Sigmoid colon (tissue), 6 donors: ENCODE measurements at regions not wholly inside any gene's neighbourhood (a gene's known extent, or its start where the extent isn't known, plus 50 kb on each side); places are given as distances from the start of the nearest gene placed in this dataset.

ENCODE experiments used
- DNase-seq: peaks from one replicate; pipeline ENCODE4 v3.0.0-alpha.2; 2019
- H3K27ac ChIP-seq, 4 donors: fragments of 200-600 bp; sonication (generic); one replicate each; pipeline ENCODE4 v1.5.1; 2016 to 2019; ENCODE audit warnings: mild to moderate bottlenecking in 1 of 4
- H3K27me3 ChIP-seq, 3 donors: fragments of 200-600 bp; sonication (generic); one replicate each; pipeline ENCODE4 v1.5.1; 2019; ENCODE audit warnings: mild to moderate bottlenecking in 1 of 3
- H3K36me3 ChIP-seq, 4 donors: fragments of 200-600 bp; sonication (generic); one replicate each; pipeline ENCODE4 v1.5.1; 2016 to 2019
- H3K4me1 ChIP-seq, 4 donors: fragments of 200-600 bp; sonication (generic); one replicate each; pipeline ENCODE4 v1.5.1; 2017 to 2019
- H3K4me3 ChIP-seq, 4 donors: fragments of 200-600 bp; sonication (generic); one replicate each; pipeline ENCODE4 v1.5.1; 2017 to 2019; ENCODE audit warnings: mild to moderate bottlenecking in 2 of 4, moderate library complexity in 1 of 4
- H3K9me3 ChIP-seq, 4 donors: fragments of 200-600 bp in 3 of 4; sonication (generic) in 3 of 4; one replicate each; pipeline versions ENCODE4 v1.5.1 to v1.6.1; 2013 to 2019
- EP300 ChIP-seq, 4 donors: sonication (generic); formaldehyde crosslinking; IDR thresholded peaks; one replicate each; pipeline ENCODE4 v1.6.1; 2017; ENCODE audit warnings: antibody characterized with exemption in 4 of 4
- POLR2A ChIP-seq, 2 donors: fragments of 450-650 bp; IDR thresholded peaks; one replicate each; pipeline ENCODE4 v1.6.1; 2016; ENCODE audit warnings: antibody characterized with exemption in 2 of 2, mild to moderate bottlenecking in 2 of 2, moderate library complexity in 2 of 2
- POLR2AphosphoS5 ChIP-seq, 4 donors: sonication (generic); formaldehyde crosslinking; IDR thresholded peaks; one replicate each; pipeline ENCODE4 v1.6.1; 2017; ENCODE audit warnings: antibody characterized with exemption in 4 of 4
- WGBS, 2 donors: extraction: QIAGEN DNeasy Blood & Tissue Kit; methylation state at CpG; one replicate each; pipeline ENCODE4 v1.1.7; 2013; 5-methylcytosine and 5-hydroxymethylcytosine counted together
- intact Hi-C: fragments of 100-400 bp; cut with DNase I; formaldehyde crosslinking; loops from one replicate; pipeline ENCODE4 v1.15.1; 2023
- TF ChIP-seq, protein P1 (sequence below), 4 experiments: fragments of 450-650 bp in 3 of 4; fragments of 200-600 bp in 1 of 4; IDR thresholded peaks; one replicate each; pipeline ENCODE4 v1.5.1; 2016 to 2019; ENCODE audit warnings: antibody characterized with exemption in 4 of 4, mild to moderate bottlenecking in 3 of 4, moderate library complexity in 2 of 4
- donor health status: healthy with polysubstance abuse.
- donor health status: healthy.

DNA sequence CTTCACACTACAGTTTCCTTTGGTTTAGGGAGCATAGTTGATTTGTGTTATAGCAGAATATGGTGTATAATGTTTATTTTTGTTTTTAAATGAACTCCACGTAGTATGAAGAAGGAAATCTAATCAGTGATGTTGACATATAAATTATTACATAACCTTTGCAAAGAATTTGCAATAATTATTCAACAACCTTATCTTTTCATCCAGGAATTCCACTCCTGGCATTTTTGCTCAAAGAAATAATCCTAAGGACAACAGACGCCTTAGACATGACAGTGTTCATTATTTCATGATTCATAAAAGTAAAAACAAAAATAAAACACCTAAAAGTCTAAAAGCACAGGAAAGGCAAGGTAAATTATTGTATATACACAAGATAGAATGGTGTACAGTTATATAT lies 229.2 kb downstream of the EPM2A start:
- no peak for DNase-seq
- TF ChIP-seq POLR2A (IDR thresholded peaks at IDR 0.05): no peak
- intact Hi-C loops: no loop called here
- peaks cover 0 to 14% (median 7%) of the 10 kb centered on the region in 4 donors for H3K9me3 ChIP-seq
- 34 to 43% methylated on average over 2 of the region's 2 CpGs for WGBS, 2 donors
- no peak overlapping the region for H3K4me3 ChIP-seq
- no peaks in the 10 kb centered on the region for H3K4me1 ChIP-seq
- no peak overlapping the region for H3K27ac ChIP-seq
- no peaks in the 10 kb centered on the region for H3K27me3 ChIP-seq
- no peaks in the 10 kb centered on the region for H3K36me3 ChIP-seq

DNA sequence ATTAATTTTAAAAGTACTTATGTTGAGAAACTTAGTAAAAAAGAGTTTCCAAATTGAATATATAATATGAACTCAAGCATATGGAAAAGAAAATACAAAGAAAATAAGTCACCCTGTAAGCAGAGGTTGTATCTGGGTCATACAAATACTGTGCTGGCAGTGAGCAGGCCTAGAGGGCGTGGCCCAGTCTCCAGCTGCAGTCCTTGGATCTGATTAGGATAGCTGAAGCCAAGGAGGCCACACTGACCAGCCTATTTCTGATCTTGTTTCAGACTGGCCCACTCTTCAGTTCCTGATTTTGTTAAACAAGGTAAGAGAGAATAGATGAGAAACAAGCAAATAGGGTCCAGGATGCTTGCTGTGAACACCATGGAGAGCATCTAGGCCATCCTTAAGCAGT lies 228.8 kb downstream of the EPM2A start:
- Histone ChIP-seq H3K4me3 (no peak overlapping the region), H3K27me3 (no peaks in the 10 kb centered on the region), H3K36me3 (no peaks in the 10 kb centered on the region), H3K4me1 (no peaks in the 10 kb centered on the region), H3K9me3 (peaks cover 0 to 14% (median 7%) of the 10 kb centered on the region in 4 donors), H3K27ac (no peak overlapping the region)
- TF ChIP-seq POLR2AphosphoS5 (IDR thresholded peaks at IDR 0.05) (no peak), POLR2A (IDR thresholded peaks at IDR 0.05) (no peak)
- TF ChIP-seq, protein P1, sequence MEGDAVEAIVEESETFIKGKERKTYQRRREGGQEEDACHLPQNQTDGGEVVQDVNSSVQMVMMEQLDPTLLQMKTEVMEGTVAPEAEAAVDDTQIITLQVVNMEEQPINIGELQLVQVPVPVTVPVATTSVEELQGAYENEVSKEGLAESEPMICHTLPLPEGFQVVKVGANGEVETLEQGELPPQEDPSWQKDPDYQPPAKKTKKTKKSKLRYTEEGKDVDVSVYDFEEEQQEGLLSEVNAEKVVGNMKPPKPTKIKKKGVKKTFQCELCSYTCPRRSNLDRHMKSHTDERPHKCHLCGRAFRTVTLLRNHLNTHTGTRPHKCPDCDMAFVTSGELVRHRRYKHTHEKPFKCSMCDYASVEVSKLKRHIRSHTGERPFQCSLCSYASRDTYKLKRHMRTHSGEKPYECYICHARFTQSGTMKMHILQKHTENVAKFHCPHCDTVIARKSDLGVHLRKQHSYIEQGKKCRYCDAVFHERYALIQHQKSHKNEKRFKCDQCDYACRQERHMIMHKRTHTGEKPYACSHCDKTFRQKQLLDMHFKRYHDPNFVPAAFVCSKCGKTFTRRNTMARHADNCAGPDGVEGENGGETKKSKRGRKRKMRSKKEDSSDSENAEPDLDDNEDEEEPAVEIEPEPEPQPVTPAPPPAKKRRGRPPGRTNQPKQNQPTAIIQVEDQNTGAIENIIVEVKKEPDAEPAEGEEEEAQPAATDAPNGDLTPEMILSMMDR (IDR thresholded peaks at IDR 0.05): no peak
- intact Hi-C loops: no loop called here
- DNase-seq: no peak
- WGBS, 2 donors: 31 to 35% methylated on average over 1 of the region's 1 CpG

DNA sequence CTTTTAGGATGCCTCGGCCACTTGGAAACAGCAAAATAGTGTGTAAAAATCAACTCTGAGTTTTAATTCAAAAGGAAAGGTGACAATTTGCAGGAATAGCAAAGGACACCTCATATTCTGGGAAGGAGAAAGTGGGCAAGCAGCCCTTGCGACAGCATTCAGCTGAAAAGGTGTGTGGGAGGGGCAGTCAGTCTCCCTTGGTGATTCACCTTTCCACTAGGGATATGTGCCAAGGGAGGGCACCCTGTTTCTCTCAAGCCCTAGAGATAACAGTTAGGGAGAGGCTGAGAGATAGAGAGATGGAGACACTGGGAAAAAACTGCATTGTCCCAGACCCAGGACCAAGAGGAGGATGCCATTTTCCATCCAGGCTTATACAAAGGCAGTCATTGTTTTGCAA lies 228.1 kb downstream of the EPM2A start:
- Histone ChIP-seq H3K4me1 (no peaks in the 10 kb centered on the region), H3K27me3 (no peaks in the 10 kb centered on the region), H3K27ac (no peak overlapping the region), H3K36me3 (no peaks in the 10 kb centered on the region), H3K4me3 (no peak overlapping the region), H3K9me3 (peaks cover 0 to 14% (median 7%) of the 10 kb centered on the region in 4 donors)
- 91 to 93% methylated on average over 2 of the region's 2 CpGs for WGBS, 2 donors
- no peak for DNase-seq
- TF ChIP-seq EP300 (IDR thresholded peaks at IDR 0.05) (no peak), POLR2A (IDR thresholded peaks at IDR 0.05) (no peak), POLR2AphosphoS5 (IDR thresholded peaks at IDR 0.05) (no peak)
- TF ChIP-seq, protein P1 (IDR thresholded peaks at IDR 0.05): no peak
- intact Hi-C loops: no loop called here

DNA sequence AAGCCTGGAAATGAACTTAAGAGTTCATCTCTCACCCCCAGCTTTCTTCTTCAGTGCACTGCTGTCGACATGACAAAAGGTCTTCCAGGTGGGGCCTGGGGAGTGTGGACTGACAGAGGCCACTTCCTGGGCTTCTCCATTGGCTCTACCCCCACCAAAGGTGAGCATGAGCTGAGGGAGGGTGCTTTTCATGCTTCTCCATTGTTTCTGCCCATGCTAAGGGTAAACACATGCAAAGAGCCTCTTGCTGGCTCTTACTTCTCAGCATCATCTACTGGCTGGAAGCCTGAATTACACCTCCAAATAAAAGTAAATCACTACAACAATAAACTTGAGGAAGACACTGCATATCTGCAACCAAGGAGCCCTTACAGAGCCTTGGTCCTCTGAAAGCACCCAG lies 227.2 kb downstream of the EPM2A start:
- intact Hi-C loops: no loop called here
- no peak overlapping the region for H3K4me3 ChIP-seq
- no peaks in the 10 kb centered on the region for H3K27me3 ChIP-seq
- DNase-seq: no peak
- TF ChIP-seq POLR2A (IDR thresholded peaks at IDR 0.05) (no peak), POLR2AphosphoS5 (IDR thresholded peaks at IDR 0.05) (no peak), EP300 (IDR thresholded peaks at IDR 0.05) (no peak)
- TF ChIP-seq, protein P1 (IDR thresholded peaks at IDR 0.05): no peak
- no peak overlapping the region for H3K27ac ChIP-seq
- H3K4me1 ChIP-seq: no peaks in the 10 kb centered on the region
- peaks cover 0 to 14% (median 7%) of the 10 kb centered on the region in 4 donors for H3K9me3 ChIP-seq
- 84 to 90% methylated on average over 1 of the region's 1 CpG for WGBS, 2 donors
- H3K36me3 ChIP-seq: no peaks in the 10 kb centered on the region

DNA sequence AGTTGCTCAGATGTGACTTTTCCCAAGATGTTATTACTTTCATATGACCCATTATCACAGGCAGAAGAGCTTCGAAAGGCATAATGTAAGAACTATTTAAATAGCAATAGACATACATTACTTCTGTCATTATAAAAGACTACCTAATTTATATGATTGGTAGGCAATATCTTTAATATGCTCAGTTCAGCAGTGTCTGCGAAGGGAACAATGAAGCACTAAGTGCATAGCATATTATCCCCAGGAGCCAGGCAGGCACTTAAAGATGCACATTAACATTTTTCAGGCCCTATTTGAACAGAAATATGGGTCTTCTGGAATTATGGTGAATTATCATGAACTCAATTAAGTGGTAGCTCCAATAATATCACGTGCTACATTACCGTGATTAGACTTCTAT lies 217.8 kb downstream of the EPM2A start:
- WGBS, 2 donors: 88 to 90% methylated on average over 4 of the region's 4 CpGs
- Histone ChIP-seq H3K4me3 (no peak overlapping the region), H3K27me3 (no peaks in the 10 kb centered on the region), H3K27ac (no peak overlapping the region), H3K36me3 (no peaks in the 10 kb centered on the region), H3K4me1 (no peaks in the 10 kb centered on the region), H3K9me3 (no peaks in the 10 kb centered on the region)
- no peak for DNase-seq
- TF ChIP-seq POLR2AphosphoS5 (IDR thresholded peaks at IDR 0.05): no peak
- no peak for TF ChIP-seq EP300 (IDR thresholded peaks at IDR 0.05)
- no peak for TF ChIP-seq POLR2A (IDR thresholded peaks at IDR 0.05)
- TF ChIP-seq, protein P1 (IDR thresholded peaks at IDR 0.05): no peak
- intact Hi-C loops: no loop called here
